ENCODE measurements at regions not wholly inside any gene's neighbourhood (a gene's known extent, or its start where the extent isn't known, plus 50 kb on each side); places are given as distances from the start of the nearest gene placed in this dataset.

DNA sequence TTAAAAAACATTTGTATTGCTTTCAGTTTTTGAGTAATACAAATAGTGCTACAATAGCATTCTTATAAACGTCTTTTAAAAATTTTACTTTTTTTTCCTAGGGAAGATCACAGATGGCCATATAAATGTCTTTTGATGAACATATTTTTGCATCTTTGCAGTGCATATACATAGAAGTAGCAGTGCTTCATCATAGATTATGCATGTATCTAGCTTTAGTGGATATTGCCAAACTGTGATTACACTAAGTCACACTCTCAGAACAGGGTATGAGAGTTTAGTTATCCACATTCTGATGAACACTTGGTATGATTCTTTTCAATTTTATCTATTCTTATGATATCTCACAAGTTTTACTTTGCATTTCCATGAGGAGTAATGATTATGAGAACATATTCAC is 99.8 kb upstream of the ASCC3 start:
- Mint-ChIP-seq H3K9me3 (ENCODE audit: unreplicated experiment) (no peaks in the 10 kb centered on the region), H3K36me3 (ENCODE audit: unreplicated experiment) (no peaks in the 10 kb centered on the region), H3K27ac (ENCODE audit: unreplicated experiment) (no peak overlapping the region), H3K4me3 (ENCODE audit: unreplicated experiment) (no peak overlapping the region), H3K4me1 (ENCODE audit: unreplicated experiment) (no peaks in the 10 kb centered on the region), H3K27me3 (ENCODE audit: unreplicated experiment) (peaks cover 4% of the 10 kb centered on the region)
- DNase-seq (ENCODE audit: extremely low spot score, unreplicated experiment), result no peak
- TF ChIP-seq, protein P1, sequence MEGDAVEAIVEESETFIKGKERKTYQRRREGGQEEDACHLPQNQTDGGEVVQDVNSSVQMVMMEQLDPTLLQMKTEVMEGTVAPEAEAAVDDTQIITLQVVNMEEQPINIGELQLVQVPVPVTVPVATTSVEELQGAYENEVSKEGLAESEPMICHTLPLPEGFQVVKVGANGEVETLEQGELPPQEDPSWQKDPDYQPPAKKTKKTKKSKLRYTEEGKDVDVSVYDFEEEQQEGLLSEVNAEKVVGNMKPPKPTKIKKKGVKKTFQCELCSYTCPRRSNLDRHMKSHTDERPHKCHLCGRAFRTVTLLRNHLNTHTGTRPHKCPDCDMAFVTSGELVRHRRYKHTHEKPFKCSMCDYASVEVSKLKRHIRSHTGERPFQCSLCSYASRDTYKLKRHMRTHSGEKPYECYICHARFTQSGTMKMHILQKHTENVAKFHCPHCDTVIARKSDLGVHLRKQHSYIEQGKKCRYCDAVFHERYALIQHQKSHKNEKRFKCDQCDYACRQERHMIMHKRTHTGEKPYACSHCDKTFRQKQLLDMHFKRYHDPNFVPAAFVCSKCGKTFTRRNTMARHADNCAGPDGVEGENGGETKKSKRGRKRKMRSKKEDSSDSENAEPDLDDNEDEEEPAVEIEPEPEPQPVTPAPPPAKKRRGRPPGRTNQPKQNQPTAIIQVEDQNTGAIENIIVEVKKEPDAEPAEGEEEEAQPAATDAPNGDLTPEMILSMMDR (IDR thresholded peaks at IDR 0.05), result no peak

DNA sequence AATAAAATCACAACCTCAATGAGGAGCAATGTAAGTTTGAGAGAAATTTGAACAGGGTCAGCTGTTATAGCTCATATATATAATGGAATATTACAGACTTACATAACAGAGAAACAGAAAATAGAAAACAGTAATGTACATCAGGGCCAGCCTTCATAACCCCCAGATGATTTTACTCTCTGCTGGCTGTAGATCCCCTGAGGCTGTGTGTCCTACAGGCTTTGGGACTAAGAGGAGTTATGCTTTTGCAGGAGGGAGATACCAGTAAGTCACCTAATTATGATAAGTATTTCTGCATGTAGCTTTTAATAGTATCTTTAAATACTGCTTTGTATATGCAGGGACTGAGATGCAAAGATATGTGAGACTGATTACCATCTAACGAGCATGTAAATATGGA is 105.8 kb upstream of the ASCC3 start:
- H3K36me3 Mint-ChIP-seq (ENCODE audit: unreplicated experiment), result no peaks in the 10 kb centered on the region
- H3K9me3 Mint-ChIP-seq (ENCODE audit: unreplicated experiment), result peaks cover 1% of the 10 kb centered on the region
- H3K4me1 Mint-ChIP-seq (ENCODE audit: unreplicated experiment), result no peaks in the 10 kb centered on the region
- H3K27me3 Mint-ChIP-seq (ENCODE audit: unreplicated experiment), result no peaks in the 10 kb centered on the region
- no peak overlapping the region for H3K4me3 Mint-ChIP-seq (ENCODE audit: unreplicated experiment)
- DNase-seq (ENCODE audit: extremely low spot score, unreplicated experiment), result no peak
- H3K27ac Mint-ChIP-seq (ENCODE audit: unreplicated experiment), result no peak overlapping the region
- TF ChIP-seq, protein P1 (IDR thresholded peaks at IDR 0.05), result no peak

DNA sequence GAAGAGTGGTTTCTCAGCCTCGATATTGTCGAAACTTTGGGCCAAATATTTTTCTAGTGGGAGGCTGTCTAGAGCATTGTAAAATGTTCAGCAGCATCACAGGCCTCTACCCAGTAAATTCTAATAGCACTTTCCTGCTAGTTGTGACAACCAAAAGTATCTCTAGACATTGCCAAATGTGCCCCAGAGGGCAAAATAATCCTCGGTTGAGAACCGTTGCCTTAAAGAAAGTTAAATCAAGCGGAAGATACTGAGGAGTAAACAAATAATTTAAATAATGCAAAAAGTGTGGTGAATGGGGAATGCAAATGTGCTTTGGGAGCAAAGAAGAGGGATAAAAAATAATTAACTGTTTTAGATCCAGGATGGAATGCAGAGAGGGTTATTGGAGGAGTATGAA is 106.4 kb upstream of the ASCC3 start:
- no peaks in the 10 kb centered on the region for H3K27me3 Mint-ChIP-seq (ENCODE audit: unreplicated experiment)
- H3K27ac Mint-ChIP-seq (ENCODE audit: unreplicated experiment), result no peak overlapping the region
- H3K4me3 Mint-ChIP-seq (ENCODE audit: unreplicated experiment), result no peak overlapping the region
- DNase-seq (ENCODE audit: extremely low spot score, unreplicated experiment), result no peak
- TF ChIP-seq, protein P1 (IDR thresholded peaks at IDR 0.05), result no peak
- peaks cover 3% of the 10 kb centered on the region for H3K9me3 Mint-ChIP-seq (ENCODE audit: unreplicated experiment)
- H3K36me3 Mint-ChIP-seq (ENCODE audit: unreplicated experiment), result no peaks in the 10 kb centered on the region
- no peaks in the 10 kb centered on the region for H3K4me1 Mint-ChIP-seq (ENCODE audit: unreplicated experiment)

DNA sequence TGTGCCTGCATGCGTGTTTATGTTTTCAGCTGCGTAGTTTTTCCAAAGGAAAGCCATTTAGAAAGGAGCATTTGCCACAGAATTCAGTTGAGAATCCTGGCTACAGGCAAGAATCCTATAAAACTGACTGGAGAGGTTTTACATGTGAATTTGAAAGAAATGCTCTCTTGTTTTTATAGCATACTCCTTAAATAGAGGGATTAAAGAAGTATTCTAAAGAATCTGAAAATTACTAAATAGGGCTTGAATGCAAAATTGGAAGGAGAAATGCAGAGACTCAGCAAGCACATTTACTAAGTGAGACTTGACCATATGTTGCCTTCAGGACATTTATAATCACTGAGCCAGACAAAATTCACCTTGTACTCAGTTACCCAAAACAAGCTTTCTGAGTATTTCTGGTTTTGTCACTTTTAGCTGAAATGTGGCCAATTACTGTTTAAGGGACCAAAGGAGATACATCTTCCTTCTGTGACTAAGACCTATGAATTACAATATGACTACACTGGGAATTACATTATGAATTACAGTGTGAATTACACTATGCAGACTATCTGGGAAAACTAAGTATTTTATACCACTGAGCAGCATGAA is 107.4 kb upstream of the ASCC3 start:
- H3K4me1 Mint-ChIP-seq (ENCODE audit: unreplicated experiment), result no peaks in the 10 kb centered on the region
- DNase-seq (ENCODE audit: extremely low spot score, unreplicated experiment), result no peak
- no peaks in the 10 kb centered on the region for H3K36me3 Mint-ChIP-seq (ENCODE audit: unreplicated experiment)
- peaks cover 3% of the 10 kb centered on the region for H3K9me3 Mint-ChIP-seq (ENCODE audit: unreplicated experiment)
- TF ChIP-seq, protein P1 (IDR thresholded peaks at IDR 0.05), result no peak
- no peaks in the 10 kb centered on the region for H3K27me3 Mint-ChIP-seq (ENCODE audit: unreplicated experiment)
- no peak overlapping the region for H3K27ac Mint-ChIP-seq (ENCODE audit: unreplicated experiment)
- H3K4me3 Mint-ChIP-seq (ENCODE audit: unreplicated experiment), result no peak overlapping the region

DNA sequence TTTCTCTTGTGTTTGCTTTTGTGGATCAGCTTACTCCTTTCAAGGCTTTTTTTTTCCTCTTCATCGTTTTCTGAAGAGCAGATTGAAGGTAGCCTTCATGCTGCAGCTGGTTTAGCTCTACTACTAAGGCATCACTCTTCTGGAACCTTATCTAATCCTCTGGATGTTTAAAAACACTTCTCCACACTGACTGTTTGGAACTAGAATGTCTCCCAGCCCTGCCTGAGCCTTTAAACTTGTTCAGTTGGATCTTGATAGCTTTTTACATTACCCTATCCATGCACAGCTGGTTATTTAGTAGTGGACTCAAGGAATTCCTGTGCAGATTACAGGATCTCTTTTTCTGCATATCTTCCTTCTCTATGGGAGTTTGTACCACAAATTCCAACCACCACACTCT is 108.9 kb upstream of the ASCC3 start:
- Mint-ChIP-seq H3K4me3 (ENCODE audit: unreplicated experiment) (no peak overlapping the region), H3K4me1 (ENCODE audit: unreplicated experiment) (no peaks in the 10 kb centered on the region), H3K27me3 (ENCODE audit: unreplicated experiment) (no peaks in the 10 kb centered on the region), H3K27ac (ENCODE audit: unreplicated experiment) (no peak overlapping the region), H3K9me3 (ENCODE audit: unreplicated experiment) (peaks cover 3% of the 10 kb centered on the region), H3K36me3 (ENCODE audit: unreplicated experiment) (no peaks in the 10 kb centered on the region)
- TF ChIP-seq, protein P1 (IDR thresholded peaks at IDR 0.05), result no peak
- no peak for DNase-seq (ENCODE audit: extremely low spot score, unreplicated experiment)
